NCI-H526 treated with DMSO at 0.1 percent for 48 hours (cell line): ENCODE measurements at regions not wholly inside any gene's neighbourhood (a gene's known extent, or its start where the extent isn't known, plus 50 kb on each side); places are given as distances from the start of the nearest gene placed in this dataset.
"Not testable (repeated sequence)": the region's sequence is repeated elsewhere in the genome, so short reads cannot be mapped to it uniquely, and the experiment has no call there.

Experiments
- DNase-seq: peaks from one replicate; lab custom pipeline; 2025; lab: John Stamatoyannopoulos, UW

DNA sequence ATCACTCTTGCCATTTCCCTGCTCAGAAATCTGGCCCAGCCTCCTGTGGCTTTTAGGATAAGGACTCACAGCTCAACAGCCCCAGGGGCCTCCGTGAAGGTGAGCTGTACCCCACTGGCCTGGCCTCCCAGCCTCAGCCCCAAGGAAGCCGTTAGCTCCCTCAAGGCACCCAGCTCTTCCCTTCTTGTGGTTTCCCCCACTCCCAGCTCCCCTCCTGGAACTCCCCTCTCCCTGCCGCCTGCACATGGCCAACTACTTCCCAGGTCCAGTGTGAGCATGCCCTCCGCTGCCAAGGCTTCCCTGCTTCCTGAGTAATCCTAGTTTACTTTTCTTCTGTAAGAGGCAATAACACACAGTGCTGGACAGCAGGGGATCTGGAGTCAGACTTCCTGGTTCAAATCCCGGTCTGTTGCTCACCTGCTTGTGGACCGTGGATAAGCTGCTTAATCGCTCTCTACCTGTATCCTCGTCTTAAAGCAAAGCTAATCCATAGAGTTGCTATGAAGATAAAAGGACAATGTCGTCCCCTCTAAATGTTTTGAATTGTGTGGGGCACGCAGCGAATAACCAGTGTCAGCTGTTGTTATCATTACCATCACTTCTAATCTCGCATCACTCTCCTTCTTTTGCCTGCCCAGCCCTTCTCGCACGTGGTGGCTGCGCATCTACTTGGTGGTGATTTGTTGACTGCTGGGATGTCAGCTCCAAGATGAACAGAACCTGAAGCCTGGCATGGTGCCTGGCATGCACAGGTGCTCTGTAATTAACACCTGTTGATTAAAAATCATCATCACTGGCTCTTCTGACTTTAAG, 86.6 kb downstream of the C5orf15 start:
- DNase-seq: no peak

DNA sequence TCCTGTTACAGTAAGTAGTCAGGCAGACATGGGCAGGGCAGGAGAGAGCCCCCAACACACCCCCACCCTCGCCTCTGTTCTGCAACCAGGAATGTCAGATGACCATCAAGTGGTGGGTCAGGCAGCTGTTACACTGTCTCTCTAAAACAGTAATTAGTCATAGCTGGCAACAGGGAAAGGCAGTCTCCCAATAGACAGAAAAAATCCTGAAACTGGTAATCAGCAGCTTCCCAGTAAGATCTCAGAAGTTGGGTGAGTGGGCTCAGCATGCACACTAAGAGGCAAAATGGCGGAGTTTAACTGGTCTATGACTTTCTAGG, 90.2 kb downstream of the C5orf15 start:
- no peak for DNase-seq

DNA sequence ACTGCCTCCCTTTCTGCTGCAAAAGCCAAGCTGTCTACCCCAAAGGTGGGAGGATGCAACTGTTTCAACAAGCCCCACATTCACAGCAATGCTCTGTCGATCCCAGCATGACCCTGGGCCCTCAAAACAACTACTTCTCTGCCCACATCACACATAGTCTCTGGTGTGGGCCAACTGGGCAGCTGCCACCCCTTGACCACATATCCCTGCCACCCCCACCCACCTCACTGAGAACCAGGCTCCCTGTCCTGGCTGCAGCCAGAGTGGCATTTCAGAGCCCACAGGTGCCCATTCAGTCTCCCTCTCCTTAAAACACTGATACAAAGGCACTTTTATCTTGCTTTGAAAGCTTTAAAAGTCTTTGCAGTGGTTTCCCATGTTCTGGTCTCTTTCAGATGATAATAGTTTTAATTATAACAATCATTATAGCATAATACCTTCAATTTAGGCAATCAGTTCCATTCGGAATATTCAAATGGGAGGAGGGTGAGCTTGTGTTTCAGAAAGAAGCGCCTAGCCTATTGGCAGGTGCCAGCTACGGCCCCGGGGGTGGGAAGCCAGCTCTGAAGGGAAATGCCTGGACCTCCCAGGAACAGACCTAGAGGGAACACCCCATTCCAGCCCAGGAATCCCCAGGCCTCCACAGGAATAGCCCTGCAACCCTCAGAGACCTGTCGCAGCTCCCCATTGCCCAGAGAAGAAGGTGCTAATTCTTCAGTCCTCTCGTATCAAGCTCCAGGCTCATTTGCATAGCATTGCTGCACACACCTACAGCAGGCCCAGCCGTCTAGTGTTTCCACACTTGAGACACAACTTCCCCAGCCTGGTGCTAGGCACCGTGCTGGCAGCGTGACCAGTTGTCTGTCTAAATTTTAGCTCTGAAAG, 90.8 kb downstream of the C5orf15 start:
- no peak for DNase-seq

DNA sequence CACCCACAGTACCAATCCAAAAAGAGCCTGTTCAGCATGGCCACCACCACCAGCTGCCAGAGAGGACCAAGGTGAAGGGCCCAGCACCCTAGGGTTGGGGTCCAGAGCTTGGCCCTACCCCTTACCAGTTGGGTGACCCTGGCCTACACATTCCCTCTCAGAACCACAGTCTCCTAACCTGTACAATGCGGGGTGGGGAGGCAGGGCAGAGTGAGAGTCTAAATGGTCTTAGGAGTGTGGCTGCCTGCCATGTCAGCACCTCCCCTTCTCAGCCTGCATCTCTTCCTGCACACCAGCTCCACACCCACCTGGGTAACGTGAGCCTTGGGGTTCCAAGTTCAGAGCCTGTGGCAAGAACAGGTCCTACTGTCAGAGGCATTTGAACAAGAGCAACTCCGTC, 92.2 kb downstream of the C5orf15 start:
- no peak for DNase-seq

DNA sequence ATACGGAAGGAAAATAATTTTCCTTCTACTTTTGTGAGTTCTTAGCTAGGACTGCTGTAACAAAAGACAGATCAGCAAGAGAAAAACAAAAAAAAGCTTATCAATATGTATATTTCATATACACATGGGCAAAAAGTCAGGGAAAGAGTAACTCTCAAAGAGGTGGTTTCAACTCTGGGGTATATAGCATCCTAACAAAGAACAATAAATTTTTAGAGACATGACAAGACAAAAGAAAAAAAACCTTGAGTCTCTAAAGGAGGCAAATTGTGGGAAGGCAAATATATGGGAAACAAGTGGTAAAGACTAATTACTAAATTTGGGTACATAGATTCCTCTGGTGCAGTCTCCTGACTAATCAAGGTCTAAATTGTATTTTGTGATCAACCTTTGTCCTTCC, 93.2 kb downstream of the C5orf15 start:
- DNase-seq: no peak

DNA sequence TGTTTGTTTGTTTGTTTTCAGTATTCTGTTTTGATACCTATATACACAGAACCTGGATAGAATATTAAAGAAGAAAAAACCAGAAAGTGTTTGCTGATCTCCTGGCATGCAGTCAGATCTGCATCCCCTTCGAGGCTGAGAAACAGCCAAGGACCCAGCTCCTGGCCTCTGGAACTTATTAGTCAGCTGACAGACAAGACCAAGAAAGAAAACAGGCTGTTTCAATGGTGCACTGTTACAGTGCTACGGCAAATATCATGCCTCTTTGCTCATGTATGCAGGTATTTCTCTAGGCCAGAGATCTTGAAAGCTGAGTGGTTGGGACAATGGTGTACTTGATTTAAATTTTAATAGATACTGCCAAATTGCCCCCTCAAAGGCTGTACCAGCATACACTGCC, 95.0 kb downstream of the C5orf15 start:
- DNase-seq: no peak

DNA sequence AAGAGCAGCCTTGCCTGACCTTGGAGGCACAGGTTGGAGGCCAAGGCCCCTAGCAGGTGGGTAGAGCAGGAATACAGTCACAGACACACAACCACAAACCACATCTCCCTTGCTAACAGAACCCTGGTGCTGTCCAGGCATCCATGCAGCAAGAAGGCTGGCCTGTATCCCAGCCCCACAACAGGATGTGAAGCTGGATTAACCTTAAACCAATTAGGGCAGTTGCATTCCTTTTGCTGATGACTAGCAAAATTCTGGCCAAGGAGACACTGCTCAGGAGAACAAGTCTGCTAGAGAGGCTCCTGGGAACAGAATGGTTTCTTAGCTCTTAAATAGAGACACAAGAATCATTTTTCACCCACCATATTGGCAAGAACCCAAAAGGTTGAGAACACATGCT, 97.8 kb downstream of the C5orf15 start:
- no peak for DNase-seq

DNA sequence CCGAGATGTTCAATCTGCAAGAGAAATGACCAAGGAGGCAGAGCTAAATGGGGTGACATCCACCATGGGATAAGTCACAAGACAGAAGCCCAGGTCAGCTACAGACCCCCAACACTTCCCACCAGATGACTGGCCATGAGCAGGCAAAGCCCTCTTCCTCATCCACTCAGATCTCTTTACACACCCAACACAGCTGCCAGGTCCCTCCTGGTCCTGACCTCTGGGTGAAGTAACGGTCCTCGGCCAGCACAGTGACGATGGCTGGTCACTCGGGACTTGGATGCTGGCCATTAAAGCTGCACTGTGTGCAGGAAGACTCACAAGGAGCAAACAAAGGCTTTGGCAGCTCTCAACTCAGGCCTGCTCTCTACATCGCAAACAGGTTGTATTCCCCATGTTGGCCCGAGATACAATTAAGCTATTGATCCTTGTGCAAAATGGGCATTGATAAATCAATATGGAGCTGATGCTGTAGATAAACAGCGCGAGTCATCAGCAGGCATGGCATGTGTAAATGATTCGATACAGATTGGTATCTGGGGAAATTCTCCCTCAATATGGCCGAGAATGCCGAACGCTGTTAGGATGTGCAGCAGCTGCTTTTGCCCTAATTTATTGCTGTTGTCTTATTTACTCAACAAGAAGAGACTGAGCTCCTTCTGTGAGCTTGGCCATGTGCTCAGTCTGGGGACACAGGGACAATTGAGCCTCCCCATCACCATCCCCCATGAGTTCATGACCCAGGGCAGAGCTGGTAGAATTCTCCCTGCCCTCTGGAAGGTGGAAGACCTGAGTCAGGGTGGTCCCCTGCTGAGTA, 98.7 kb downstream of the C5orf15 start:
- DNase-seq: no peak

DNA sequence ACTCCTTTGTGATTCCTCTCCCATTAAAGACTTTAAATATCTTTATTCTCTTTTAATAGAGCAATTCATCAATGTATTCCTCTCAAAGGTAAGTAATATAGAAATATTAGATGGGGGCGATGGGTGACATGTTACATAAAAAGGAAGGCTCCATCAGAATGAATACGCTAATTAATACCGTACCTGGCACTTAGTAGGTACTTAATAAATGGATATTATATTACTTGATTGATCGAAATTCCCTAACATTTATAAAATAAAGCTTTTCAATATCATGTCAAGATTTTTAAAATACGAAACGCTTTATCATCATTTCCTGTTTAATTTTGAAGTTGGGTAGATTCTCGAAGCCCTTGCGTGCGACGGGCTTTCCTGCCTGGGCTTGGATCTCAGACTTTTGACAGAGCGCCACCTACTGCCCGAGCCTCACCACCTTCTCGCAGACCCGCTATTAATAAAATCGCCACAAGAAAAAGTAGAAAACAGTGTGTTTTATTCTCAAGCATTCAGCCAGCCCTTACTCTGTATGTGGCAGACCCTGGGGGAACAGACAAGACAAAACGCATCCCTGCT, 99.4 kb downstream of the C5orf15 start:
- no peak for DNase-seq

DNA sequence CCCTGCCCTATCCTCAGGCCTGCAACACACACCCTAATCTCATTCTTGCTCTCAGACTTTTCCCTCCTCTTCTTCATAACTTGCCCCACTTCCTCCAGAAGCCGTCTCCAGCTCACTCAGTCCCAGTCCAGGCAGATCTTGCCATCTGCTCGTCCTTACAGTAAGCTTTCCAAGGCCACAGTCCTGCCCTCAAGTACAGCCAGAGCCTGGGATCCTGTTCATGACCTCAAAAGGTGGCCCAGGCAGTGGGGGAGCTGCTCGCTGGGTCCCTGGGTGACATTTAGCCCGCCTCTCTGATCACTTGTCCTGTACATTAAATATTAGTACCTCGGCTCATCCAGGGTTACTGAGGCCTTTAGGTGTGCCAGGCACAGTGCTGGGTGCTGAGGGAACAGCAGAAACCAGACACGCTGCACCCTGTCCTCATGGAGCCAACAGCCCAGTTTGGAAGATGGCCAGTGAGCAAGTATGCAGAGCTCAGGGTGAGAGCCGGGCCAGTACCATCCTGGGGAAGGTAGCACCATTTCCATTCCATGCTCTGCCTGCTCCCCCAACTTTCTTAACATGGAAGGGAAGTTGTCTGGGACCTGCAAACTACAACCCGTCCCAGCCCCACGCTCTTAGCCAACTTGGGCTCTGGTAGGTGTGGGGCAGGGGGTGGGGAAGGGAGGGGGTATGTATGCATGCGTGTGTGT, 100.4 kb downstream of the C5orf15 start:
- DNase-seq: no peak

DNA sequence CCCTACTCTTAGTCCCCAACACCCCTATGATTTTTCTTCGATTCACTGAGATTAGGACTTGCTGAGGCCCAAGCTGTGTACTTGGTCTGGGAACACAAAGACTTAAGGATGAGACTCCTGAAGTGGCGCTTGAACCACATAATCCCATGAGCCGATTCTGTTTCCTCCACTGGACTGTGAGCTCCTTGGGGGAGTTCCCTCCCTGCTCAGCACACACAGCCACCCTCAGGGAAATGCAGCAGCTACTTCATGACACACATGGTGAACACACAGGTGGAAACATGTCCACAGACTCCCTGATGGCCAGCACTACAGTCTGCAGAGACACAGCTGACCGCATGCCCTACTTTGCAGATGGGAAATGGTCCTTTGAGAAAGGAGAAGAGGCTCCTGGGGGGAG, 101.1 kb downstream of the C5orf15 start:
- DNase-seq: no peak

DNA sequence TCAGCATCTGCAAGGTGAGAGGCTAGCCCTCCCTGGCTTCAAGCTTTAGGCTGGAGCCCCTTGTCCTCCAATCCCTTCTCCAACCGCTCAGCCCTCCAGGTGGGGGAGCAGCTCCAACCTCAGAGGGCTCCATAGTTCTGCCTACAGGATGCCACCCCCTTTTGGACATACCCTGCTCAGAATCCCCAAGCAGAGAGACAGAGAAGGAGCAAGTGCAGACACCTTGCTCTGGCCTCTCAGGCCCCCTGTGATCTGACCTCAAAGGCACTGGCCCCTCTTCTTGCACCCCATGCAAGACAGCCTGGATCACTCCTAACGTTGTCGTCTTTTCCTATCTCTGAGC, 101.6 kb downstream of the C5orf15 start:
- no peak for DNase-seq

DNA sequence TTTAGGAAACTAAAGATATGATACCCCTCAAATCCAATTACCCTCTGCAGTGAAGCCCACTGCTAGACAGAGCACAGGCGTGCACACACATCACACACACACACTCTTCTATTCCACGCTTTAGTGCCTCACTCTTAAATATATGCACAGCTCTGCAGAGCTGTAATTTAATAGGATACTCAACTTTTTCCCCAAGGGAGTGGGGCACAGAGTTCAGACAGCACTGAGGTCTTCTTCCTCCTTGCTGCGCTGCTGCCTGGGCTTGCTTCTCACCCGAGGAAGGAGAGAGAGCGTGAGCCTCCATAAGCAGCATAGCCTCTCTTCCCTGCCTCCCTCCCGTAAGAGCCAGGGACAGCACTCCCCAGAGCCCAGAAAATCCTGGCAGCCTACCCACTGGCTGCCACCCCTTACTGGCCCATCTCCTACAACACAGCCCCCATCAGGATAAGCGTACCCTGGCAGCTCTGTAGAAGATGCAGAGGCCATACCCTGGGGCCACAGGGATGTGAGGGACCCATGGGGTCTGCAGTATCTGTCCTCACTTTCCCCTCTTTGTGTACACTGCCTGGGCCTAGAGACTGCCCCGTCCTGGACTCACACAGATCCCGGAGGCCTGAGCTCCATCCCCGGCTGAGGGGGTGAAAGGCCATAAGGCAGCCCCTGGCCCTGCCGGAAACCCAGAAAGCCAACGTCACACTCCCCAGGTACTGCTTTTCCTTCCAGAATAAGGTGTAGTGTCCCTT, 102.1 kb downstream of the C5orf15 start:
- no peak for DNase-seq

DNA sequence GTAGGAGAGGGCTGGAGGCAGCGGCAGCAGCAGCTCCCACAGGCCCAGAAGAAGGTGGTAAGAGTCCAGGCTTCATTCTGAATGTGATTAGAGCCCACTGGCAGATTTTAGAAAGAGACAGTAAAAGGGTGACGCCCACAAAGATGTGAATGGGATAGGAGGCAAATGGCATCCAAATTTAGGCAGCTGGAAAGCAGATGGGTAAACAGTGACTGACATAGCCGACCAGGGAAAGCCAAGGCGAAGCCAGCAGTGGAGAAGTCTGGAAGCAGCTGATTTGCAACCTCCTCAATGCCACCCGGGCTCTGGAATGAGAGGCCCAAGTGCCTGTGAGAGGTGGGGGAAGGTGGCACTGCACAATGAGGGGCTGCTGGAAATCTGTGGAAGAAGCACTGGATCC, 103.3 kb downstream of the C5orf15 start:
- DNase-seq: no peak

DNA sequence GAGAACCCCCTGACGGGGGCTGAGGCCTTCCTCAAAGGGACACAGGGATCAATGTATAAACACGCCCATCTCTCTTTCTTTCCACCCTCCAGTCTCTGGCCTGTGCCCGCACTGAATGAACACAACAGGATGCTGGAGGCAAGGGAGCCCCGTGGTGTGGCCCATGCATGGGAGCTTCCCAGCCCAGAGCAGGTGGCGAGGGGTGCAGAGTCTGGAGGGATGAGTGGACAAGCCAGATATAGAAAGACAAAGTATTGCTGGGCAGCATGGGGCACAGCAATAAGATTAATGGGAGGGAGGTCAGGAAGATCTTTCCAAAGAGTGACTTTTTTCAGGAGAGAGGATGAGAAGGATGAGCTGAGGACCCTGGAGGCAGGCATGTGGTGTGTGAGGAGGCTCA, 103.7 kb downstream of the C5orf15 start:
- DNase-seq: no peak

DNA sequence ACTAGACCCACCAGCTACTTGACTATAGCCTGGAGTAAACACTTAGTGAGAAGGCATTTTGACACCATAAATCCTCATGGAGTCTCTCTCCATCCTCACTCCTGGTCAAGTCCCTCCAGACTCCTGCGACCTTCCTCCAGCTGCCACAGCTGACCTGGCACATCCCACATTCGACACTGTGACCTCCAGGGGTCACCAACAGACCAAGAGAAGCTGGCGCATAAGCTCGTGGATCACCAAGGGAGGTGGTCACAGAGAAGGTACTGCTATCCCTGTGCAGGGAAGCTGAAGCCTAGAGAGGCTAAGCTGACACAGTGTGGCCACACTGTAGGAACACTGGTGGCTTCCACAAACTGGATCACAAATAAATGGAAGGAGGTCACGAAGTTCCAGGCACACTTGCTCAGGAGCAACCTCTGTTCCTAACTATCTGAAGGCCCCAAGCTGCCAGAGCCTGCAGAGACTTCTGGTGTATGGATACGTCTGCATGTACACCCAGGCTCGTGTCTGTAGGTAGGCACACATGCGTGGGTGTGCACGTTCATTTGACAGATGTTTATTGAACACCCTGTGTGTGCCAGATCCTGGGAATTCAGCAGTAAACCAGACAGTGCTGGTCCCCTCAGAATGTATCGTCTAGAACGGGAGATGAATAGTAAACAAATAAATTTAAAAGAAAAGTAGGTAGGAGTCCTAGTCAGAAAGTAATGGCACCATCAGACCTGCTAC, 104.4 kb downstream of the C5orf15 start:
- DNase-seq: no peak

DNA sequence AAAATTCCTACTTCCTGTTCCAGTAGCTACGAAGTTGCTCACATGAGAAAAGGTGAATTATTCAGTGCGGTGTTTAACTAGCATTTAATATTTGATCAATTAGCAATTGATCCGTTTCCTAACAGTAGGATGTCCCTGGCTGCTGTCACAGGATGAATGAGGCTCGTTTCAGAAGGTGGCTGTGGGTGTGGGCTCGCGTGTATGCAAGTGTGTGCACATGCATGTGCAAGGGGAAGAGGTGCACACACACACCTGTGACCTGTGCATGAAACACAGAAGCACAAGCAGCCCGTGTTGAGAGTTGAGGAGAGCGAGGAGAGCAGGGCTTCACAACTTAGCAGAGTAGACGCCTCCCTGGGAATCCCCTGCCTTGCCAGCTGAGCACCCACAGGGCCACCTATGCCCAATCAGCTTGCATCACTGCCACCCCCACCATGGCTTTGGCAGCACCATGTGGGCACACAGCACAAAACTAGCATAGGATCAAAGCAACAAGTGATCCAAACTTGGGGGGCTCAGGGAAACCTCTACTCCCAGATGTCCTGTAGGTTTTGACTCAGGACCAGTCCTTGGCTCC, 107.2 kb downstream of the C5orf15 start:
- no peak for DNase-seq

DNA sequence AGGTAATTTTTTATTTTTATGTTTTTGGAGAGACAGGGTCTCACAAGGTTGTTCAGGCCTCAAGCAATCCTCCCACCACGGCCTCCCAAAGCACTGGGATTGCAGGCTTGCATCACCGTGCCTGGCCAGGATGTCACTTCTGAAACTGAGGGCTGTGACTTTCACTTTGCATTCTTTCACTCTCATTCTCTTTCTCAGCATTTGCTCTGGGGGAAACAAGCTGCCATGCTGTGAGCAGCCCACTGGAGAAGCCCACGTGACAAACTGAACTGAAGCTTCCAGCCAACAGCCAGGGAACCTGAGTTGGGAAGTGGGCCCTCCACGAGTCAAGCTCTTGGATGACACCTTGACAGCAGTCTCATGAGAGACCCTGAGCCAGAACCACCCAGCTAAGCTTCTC, 109.4 kb downstream of the C5orf15 start:
- no peak for DNase-seq

DNA sequence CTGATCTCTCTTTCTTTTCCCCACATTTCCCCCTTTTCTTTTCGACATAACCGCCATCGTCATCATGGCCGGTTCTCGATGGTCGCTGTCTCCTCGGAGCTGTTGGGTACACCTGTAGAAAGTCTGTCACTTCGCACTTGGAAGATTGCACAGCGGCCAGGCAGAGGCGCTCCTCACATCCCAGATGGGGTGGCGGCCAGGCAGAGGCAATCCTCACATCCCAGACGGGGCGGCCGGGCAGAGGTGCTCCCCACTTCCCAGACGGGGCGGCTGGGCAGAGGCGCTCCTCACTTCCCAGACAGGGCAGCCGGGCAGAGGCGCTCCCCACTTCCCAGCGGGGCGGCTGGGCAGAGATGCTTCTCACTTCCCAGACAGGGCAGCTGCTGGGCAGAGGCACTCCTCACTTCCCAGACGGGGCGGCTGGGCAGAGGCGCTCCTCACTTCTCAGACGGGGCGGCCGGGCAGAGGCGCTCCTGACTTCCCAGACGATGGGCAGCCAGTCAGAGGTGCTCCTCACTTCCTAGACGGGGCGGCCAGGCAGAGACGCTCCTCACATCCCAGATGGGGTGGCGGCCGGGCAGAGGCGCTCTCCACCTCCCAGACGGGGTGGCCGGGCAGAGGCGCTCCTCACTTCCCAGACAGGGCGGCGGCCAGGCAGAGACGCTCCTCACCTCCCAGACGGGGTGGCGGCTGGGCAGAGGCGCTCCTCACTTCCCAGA, 110.7 kb downstream of the C5orf15 start:
- DNase-seq: not testable (repeated sequence)
